Panc1 (cell line): ENCODE measurements at regions not wholly inside any gene's neighbourhood (a gene's known extent, or its start where the extent isn't known, plus 50 kb on each side); places are given as distances from the start of the nearest gene placed in this dataset.

Experiments
- ATAC-seq: fragments of 200-7000 bp; cut with Tn5 transposase; 2 replicates; pipeline ENCODE4 v1.9.1; 2020; ENCODE audit warnings: mild to moderate bottlenecking, moderate library complexity
- BruUV-seq: library from RNA; stranded (reverse); fragments of 400-500 nt; replicated peaks from 2 replicates; lab custom pipeline; 2021; lab: Mats Ljungman, UMichigan
- CTCF ChIA-PET: fragments of 300-600 bp; sonication (Branson Sonifier 250); formaldehyde crosslinking; loops from one replicate; lab custom pipeline; 2022; ENCODE audit warnings: antibody characterized with exemption; lab: Charles Lee
- POLR2A ChIA-PET: fragments of 300-600 bp; sonication (Branson Sonifier 250); formaldehyde crosslinking; loops from one replicate; lab custom pipeline; 2022; ENCODE audit warnings: antibody characterized with exemption; lab: Charles Lee
- DNase-seq: peaks from one replicate; pipeline ENCODE4 v3.0.0-alpha.2; 2010; ENCODE audit warnings: low read depth, low spot score
- H3K27ac ChIP-seq: 2 replicates; pipeline ENCODE4 v1.5.1; 2011; ENCODE audit warnings: mild to moderate bottlenecking, low read length, inconsistent platforms
- H3K27me3 ChIP-seq: fragments of 200-500 bp; sonication (Bioruptor generic); 2 replicates; pipeline ENCODE4 v1.6.0; 2014; ENCODE audit warnings: low read length, inconsistent platforms; ENCODE audit not compliant: control insufficient read depth, insufficient read depth
- H3K36me3 ChIP-seq: fragments of 200-500 bp; sonication (Bioruptor generic); 2 replicates; pipeline ENCODE4 v1.5.1; 2014; ENCODE audit warnings: inconsistent platforms, mild to moderate bottlenecking, low read length, moderate library complexity; ENCODE audit not compliant: control insufficient read depth, insufficient read depth
- H3K4me1 ChIP-seq: 2 replicates; pipeline ENCODE4 v1.5.1; 2011; ENCODE audit warnings: inconsistent platforms, mild to moderate bottlenecking, low read length, moderate library complexity; ENCODE audit not compliant: control insufficient read depth, insufficient read depth
- H3K4me3 ChIP-seq, 2 experiments: 2 replicates each; pipeline ENCODE4 v1.5.1; 2011 to 2012; ENCODE audit warnings: low read depth in 2 of 2, low read length in 2 of 2, mild to moderate bottlenecking in 2 of 2, inconsistent platforms in 1 of 2, moderate library complexity in 1 of 2
- H3K9me3 ChIP-seq: fragments of 200-500 bp; sonication (Bioruptor generic); 2 replicates; pipeline ENCODE4 v1.5.1; 2014; ENCODE audit warnings: low read depth, mild to moderate bottlenecking, inconsistent platforms, low read length, moderate library complexity; ENCODE audit not compliant: control insufficient read depth, insufficient read depth
- POLR2AphosphoS5 ChIP-seq: IDR thresholded peaks from 2 replicates; pipeline ENCODE4 v1.6.1; 2012; ENCODE audit warnings: mild to moderate bottlenecking, low read depth, low read length, moderate library complexity
- SIN3A ChIP-seq: IDR thresholded peaks from 2 replicates; pipeline ENCODE4 v1.6.1; 2012; ENCODE audit warnings: low read depth, mild to moderate bottlenecking, low read length, moderate library complexity, borderline replicate concordance; ENCODE audit not compliant: insufficient read depth
- TCF7L2 ChIP-seq: IDR thresholded peaks from 2 replicates; pipeline ENCODE4 v1.6.1; 2011; ENCODE audit warnings: mild to moderate bottlenecking, low read depth, low read length, inconsistent platforms
- in situ Hi-C: cut with HindIII; loops from 2 replicates; pipeline ENCODE4 v1.10.0; 2016; ENCODE audit warnings: low sequenced_read_pairs, low pct_unique_long_range_greater_than_20kb
- intact Hi-C: fragments of 100-400 bp; cut with micrococcal nuclease; formaldehyde crosslinking; loops from one replicate; pipeline ENCODE4 v1.10.0; 2022; ENCODE audit not compliant: unreplicated experiment
- TF ChIP-seq, protein P1 (sequence below), 2 experiments: IDR thresholded peaks; 2 replicates each; pipeline ENCODE4 v1.6.1; 2011 to 2012; ENCODE audit warnings: low read depth in 2 of 2, control low read depth in 1 of 2, low read length in 1 of 2, mild to moderate bottlenecking in 1 of 2, moderate library complexity in 1 of 2; ENCODE audit not compliant: insufficient read depth in 1 of 2
- TF ChIP-seq, protein P2 (sequence below): fragments of 450-650 bp; IDR thresholded peaks from 2 replicates; pipeline ENCODE4 v1.5.1; 2017; ENCODE audit warnings: mild to moderate bottlenecking

DNA sequence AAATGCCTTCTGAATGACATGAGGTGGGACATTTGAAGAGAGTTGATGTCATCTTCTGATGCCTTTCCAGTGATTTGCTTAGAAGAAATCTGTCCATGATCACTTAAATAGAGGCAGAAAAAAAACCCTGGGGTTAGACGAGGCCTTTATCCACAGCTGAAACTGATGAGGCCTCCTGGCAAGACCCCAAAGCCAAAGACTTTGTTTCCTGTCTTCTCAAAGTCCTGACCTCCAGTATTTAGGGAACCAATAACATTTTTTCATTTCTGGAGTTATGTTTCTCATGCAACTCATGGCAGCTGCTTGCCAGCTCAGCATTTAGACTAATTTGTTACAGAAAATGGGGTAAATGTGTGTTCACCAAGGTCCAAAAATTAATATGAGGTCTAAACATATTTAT is 248.0 kb upstream of the PRDM1 start:
- in situ Hi-C loops (no loop called here), intact Hi-C loops (no loop called here)
- CTCF ChIA-PET, result no interaction called here
- H3K4me1 ChIP-seq, result no peaks in the 10 kb centered on the region
- H3K36me3 ChIP-seq, result no peaks in the 10 kb centered on the region
- ATAC-seq, result no peak
- H3K27ac ChIP-seq, result no peak overlapping the region
- H3K4me3 ChIP-seq, result no peak overlapping the region
- TF ChIP-seq SIN3A, result no peak
- TF ChIP-seq, protein P1, sequence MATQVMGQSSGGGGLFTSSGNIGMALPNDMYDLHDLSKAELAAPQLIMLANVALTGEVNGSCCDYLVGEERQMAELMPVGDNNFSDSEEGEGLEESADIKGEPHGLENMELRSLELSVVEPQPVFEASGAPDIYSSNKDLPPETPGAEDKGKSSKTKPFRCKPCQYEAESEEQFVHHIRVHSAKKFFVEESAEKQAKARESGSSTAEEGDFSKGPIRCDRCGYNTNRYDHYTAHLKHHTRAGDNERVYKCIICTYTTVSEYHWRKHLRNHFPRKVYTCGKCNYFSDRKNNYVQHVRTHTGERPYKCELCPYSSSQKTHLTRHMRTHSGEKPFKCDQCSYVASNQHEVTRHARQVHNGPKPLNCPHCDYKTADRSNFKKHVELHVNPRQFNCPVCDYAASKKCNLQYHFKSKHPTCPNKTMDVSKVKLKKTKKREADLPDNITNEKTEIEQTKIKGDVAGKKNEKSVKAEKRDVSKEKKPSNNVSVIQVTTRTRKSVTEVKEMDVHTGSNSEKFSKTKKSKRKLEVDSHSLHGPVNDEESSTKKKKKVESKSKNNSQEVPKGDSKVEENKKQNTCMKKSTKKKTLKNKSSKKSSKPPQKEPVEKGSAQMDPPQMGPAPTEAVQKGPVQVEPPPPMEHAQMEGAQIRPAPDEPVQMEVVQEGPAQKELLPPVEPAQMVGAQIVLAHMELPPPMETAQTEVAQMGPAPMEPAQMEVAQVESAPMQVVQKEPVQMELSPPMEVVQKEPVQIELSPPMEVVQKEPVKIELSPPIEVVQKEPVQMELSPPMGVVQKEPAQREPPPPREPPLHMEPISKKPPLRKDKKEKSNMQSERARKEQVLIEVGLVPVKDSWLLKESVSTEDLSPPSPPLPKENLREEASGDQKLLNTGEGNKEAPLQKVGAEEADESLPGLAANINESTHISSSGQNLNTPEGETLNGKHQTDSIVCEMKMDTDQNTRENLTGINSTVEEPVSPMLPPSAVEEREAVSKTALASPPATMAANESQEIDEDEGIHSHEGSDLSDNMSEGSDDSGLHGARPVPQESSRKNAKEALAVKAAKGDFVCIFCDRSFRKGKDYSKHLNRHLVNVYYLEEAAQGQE (IDR thresholded peaks at IDR 0.05; ENCODE audit: insufficient read depth in 1 of 2, low read depth in 2 of 2, low read length in 1 of 2), result no peak
- TF ChIP-seq, protein P2, sequence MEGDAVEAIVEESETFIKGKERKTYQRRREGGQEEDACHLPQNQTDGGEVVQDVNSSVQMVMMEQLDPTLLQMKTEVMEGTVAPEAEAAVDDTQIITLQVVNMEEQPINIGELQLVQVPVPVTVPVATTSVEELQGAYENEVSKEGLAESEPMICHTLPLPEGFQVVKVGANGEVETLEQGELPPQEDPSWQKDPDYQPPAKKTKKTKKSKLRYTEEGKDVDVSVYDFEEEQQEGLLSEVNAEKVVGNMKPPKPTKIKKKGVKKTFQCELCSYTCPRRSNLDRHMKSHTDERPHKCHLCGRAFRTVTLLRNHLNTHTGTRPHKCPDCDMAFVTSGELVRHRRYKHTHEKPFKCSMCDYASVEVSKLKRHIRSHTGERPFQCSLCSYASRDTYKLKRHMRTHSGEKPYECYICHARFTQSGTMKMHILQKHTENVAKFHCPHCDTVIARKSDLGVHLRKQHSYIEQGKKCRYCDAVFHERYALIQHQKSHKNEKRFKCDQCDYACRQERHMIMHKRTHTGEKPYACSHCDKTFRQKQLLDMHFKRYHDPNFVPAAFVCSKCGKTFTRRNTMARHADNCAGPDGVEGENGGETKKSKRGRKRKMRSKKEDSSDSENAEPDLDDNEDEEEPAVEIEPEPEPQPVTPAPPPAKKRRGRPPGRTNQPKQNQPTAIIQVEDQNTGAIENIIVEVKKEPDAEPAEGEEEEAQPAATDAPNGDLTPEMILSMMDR, result no peak
- no peak for TF ChIP-seq TCF7L2
- TF ChIP-seq POLR2AphosphoS5, result no peak
- H3K9me3 ChIP-seq, result no peaks in the 10 kb centered on the region
- no peaks in the 10 kb centered on the region for H3K27me3 ChIP-seq
- POLR2A ChIA-PET, result no interaction called here
- no peak for DNase-seq
- BruUV-seq, result no TSS peak

DNA sequence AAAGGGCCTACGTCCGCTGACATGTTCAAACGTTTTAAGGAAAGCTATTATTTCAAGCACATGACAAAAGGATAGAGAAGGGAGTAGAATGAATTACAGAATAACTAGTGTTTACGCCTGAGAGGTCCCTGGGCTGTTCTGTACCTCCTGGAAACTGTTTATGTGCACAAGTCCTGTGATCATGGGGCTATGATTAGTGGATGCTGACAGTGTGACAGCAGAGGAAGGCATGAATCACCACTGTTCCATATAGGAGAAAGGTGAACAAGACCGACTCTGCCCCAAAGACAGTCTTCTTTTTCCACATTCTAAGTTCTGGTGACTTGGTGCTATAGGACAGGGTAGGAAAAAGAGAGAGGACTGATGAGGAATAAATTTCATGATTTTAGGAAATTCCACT is 249.2 kb upstream of the PRDM1 start:
- TF ChIP-seq, protein P2, result no peak
- TF ChIP-seq TCF7L2, result no peak
- no peak for TF ChIP-seq POLR2AphosphoS5
- TF ChIP-seq, protein P1 (IDR thresholded peaks at IDR 0.05; ENCODE audit: insufficient read depth in 1 of 2, low read depth in 2 of 2, low read length in 1 of 2), result no peak
- TF ChIP-seq SIN3A, result no peak
- no peaks in the 10 kb centered on the region for H3K9me3 ChIP-seq
- ATAC-seq, result no peak
- ChIA-PET POLR2A (no interaction called here), CTCF (no interaction called here)
- no peaks in the 10 kb centered on the region for H3K27me3 ChIP-seq
- no peak overlapping the region for H3K27ac ChIP-seq
- peak; percentile 5 for DNase-seq
- BruUV-seq, result no TSS peak
- H3K4me1 ChIP-seq, result no peaks in the 10 kb centered on the region
- in situ Hi-C loops (no loop called here), intact Hi-C loops (no loop called here)
- no peak overlapping the region for H3K4me3 ChIP-seq
- H3K36me3 ChIP-seq, result no peaks in the 10 kb centered on the region
